ENCODE measurements at regions not wholly inside any gene's neighbourhood (a gene's known extent, or its start where the extent isn't known, plus 50 kb on each side); places are given as distances from the start of the nearest gene placed in this dataset.
"Not testable (repeated sequence)": the region's sequence is repeated elsewhere in the genome, so short reads cannot be mapped to it uniquely, and the experiment has no call there.

DNA sequence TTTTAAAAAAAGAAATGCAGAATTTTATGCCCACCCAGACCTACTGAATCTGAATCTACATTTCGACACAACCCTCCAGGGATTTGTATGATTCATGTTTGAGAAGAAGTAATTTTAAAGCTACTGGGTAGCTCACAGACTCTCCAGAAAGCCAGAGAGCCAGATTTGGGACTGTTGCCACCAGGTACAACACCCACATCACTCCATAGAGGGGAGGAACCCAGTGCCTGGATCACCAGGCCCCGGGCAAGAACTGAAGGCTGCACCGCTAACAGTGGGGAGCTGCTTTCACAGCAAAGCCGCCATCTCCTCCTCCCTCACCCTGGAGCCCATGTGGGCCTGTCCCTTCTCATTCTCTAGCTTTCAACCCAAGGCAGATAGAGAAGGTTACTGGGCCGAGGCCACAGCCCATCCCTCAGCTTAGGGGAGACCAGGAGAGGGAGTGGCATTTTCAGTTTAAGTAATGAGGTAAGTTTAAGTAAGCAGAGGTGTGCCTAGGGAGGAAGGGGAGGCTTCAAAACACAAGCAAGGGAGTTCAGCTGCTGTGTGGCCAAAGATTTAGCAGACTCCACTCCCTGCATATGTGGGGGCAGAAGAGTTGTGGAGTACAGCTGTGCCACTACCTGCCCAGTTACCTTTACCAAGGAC is 109.8 kb downstream of the IL12A start:
- no peak for DNase-seq

DNA sequence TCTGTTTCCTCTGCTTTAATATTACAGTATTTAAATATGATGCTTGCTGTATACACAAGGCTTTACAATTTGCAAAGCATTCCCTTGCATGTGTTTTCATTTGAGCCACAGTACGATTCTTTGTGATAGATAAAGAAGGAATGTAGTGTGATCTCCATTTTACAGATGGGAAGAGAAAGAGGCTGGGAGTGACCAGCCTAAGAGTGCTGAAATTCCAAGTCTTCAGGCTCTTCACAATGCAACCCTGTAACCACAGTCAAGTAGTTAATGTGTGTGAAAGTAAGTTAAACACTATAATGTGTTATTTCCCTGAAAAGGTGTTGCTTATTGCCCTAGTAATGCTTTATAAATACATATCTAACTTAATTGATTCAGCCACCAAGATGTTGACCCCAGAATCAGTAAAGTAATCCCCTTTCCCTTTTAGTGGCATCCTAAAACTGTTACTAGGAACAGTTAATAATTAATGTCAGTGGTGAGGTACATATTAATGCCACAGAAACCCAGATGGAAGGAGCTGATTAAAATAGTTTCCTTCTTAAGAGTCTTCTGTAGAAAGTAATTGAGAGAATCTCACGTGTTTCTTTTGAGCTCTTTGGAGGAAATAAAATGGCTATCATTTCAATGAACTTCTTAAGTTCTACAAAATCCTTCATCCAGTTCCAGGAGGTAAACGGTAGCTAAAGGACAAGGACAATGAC is 110.4 kb downstream of the IL12A start:
- no peak for DNase-seq

DNA sequence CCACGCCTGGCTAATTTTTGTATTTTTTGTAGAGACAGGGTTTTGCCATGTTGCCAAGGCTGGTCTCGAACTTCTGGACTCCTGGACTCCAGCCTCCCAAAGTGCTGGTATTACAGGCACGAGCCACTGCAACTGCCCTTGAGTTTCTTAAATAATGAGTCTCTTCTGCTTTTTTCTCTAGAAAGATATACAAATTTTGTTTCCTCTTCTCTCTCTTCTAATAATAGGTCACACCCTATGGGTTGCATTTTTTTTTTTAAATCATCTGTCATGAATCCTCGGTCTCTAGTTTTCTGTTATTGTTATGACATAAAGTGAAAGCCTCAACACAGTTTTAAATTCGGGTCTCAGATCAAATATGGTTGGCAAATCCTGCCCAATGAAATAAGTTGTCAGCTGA is 111.2 kb downstream of the IL12A start:
- DNase-seq = no peak

DNA sequence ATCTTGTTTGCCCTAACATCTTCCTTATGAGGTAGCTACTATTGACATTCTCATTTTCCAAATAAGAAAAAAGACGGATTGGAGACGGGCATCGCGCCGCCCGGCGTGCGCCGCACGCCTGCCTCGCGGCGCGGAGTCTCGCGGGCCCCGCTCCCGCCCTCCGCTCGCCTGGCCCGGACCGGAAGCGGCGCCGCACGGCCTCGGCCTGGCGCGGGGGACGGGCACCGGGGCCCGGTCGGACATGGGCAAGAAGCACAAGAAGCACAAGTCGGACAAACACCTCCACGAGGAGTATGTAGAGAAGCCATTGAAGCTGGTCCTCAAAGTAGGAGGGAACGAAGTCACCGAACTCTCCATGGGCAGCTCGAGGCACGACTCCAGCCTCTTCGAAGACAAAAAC is 112.0 kb downstream of the IL12A start:
- DNase-seq = no peak

DNA sequence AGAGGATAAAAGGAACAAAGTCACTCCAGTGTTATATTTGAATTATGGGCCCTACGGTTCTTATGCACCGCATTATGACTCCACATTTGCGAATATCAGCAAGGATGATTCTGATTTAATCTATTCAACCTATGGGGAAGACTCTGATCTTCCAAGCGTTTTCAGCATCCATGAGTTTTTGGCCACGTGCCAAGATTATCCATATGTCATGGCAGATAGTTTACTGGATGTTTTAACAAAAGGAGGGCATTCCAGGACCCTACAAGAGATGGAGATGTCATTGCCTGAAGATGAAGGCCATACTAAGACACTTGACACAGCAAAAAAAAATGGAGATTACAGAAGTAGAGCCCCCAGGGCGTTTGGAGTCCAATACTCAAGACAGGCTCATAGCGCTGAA is 113.4 kb downstream of the IL12A start:
- DNase-seq = not testable (repeated sequence)

DNA sequence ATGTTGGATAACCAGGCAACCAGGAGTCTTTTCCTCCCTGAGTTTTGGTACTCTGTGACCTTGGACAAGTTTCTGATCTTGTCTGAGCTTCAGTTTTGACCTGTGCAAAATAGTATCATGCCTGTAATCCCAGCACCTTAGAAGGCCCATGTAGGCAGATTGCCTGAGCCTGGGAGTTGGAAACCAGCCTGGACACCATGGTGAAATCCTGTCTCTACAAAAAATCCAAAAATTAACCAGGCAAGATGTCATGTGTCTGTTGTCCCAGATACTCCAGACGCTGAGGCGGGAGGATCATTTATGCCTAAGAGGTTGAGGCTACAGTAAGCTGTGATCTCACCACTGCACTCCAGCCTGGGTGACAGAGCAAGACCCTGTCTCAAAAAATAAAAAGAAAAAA is 114.8 kb downstream of the IL12A start:
- DNase-seq = no peak

DNA sequence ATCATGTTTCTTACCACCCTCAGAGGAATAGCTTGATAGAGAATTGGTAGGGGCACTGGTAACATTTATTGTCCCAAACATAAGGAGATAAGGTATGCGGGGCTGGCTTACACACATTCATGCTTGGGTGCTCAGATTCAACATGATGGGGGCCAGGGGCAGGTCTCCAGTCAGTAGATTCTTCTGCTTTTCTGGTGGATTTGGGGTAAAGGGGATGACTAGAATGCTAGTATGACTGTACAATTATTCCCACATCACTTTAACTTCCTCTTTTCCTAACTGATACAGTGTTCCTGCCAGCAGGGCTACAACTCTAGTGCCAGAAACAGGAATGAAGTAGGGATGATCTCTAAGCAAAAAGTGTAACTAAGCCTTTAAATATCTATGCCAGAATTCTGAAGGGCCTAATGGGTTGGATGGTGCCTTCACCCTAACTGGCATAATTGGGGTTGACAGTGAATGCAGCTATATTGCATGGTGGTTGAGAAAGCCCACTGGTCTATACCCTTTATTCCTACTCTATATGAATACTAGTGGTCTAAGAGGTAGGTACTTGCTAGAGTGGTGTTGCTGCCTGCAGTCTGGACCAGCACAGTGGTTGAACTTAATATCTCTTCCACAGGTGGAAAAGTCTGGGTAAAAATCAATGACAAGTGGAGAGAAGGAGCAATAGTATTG is 117.4 kb downstream of the IL12A start:
- no peak for DNase-seq

DNA sequence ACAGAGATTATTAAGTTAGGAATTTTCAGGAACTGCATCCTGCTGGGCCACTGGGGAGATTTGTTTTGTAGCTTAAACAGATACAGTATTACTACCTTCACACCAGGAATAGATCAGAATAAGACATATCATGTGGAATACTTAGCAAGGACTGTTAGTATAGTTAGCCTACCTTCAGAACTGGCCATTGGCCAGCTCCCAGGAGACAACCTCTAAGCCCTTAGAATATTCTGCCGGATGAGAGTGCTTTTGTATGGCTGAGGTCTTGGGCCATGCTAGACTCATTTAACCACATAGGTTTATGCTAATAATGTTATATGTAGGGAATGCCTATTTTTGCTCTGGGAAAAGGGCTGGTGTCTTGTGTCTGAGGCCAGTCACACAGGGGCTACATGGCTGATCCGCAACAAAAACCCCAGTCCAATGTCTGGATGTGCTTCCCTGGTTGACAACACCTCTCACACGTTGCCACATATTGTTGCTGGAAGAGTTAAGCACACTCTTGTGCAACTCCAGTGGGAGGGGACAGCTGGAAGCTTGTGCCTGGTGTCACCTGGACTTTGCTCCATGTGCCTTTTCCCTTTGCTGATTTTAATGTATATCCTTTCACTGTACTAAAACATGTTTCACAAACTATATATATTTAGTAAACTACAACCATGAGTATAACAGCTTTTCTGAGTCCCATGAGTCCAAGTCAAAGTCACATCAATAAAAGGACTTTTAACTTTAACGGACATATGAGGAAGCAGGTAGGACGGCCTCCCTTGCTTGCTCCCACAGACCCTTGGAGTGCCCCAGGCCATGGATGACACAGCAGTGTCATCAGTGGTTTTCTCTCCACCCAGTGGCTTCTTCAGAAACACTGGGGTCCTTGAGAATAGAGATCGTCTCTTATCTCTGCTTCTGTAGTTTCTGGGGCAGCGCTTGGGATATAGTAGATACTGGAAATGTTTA is 118.0 kb upstream of the C3orf80 start:
- no peak for DNase-seq

DNA sequence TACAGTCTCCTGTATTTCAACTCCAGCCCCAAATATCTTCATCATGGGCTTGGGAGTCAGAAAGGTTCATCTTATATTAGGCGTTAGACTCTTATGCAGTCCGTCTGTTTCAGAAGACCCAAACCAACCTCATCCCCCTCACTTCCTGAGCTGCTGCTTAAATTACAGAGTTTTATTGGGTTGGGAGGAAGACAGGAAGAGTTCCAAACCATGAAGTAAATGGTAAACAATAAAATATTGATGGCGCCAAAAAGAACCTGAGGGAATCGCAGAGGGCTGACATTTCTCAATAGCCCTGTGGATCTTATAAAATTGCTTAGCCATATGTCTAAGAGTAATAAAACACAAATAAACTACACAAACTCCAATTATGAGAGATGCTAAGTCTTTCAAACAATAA is 116.9 kb upstream of the C3orf80 start:
- no peak for DNase-seq

DNA sequence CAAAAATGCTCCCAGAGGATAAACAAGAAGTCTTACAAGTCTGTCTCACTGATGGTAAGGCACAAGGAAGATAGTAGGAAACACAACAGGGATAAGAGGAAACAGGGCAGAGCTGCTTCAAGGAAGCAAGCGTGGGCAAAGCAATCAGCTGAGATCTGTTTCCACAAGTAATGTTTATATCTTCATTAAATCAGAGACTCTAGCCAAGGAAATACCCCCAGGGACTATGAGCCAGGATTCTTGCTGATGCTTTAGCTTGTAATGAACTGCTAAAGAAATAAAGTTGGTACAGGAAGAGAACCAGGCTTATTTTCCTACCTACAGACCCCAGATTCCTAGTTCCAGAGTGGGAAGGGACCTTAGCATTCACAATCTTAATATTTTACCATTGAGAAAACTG is 112.7 kb upstream of the C3orf80 start:
- DNase-seq = no peak

DNA sequence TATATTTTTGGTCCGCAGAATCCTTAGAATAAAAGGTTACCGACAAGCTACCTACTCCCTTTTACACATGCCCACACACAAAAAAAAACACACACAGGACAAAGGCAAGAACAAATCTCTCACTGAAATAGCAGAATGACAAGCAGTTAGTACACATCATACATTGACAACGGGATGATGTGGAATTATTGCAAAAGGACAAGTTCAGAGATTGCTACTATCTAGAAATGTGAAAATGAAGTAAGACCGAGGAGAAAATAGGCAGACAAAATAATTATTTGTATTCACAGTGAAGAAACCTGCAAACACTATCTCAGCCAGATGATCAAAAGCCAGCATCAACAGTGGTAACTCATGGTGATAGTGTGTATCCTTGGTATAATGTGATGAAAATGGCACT is 112.2 kb upstream of the C3orf80 start:
- DNase-seq = no peak

DNA sequence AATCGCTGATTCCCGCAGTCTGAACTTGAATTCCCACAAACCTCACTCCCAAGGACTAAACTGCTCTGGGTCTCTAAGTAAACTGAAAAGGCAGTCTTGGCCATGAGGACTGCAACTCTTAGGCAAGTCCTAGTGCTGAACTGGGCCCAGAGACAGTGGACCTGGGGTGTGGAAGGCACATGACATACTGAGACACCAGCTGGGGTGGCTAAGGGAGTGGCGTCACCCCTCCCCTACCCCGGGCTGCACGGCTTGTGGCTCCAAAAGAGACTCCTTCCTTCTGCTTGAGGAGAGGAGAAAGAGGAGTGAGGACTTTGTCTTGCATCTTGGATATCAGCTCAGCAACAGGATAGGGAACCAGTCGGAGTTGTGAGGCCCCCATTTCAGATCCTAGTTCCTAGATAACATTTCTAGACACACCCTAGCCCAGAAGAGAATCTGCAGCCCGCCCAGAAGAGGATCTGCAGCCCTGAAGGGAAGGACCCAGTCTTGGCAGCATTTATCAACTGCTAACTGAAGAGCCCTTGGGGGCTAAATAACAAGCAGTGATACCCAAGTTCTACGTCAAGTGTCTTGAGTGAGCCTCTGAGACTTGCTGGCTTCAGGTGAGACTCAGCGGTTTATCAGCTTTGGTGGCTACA is 110.7 kb upstream of the C3orf80 start:
- DNase-seq = no peak

DNA sequence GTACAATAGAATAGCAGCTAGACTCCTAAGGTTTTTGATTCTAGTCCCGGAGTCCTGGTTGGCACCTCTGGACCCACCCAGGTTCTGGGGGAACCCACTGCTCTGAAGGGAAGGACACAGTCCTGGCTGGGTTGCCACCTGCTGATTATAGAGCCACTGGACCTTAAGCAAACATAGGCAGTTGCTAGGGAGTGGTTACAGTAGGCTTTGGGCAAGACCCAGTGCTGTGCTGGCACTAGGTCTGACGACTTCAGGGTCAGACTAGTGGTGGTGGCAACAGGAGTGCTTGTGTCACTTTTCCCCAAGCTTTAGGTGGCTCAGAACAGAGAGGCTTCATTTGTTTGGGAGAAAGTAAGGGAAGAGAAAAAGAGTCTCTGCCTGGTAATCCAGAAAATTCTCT is 109.8 kb upstream of the C3orf80 start:
- DNase-seq = no peak

DNA sequence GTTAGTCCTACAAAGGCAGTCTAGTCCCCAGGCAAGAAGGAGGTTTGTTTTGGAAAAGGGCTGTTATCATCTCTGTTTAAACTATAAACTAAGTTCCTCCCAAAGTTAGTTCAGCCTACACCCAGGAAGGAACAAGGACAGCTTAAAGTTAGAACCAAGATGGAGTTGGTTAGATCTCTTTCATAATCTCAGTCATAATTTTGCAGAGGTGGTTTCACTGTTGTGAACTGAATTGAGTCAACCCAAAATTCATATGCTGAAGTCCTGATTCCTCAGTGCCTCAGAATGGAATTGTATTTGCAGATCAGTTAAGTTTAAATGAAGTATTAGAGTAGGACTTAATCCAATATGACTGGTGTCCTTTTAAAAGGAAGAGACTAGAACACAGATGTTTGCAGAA is 101.0 kb upstream of the C3orf80 start:
- DNase-seq = no peak

DNA sequence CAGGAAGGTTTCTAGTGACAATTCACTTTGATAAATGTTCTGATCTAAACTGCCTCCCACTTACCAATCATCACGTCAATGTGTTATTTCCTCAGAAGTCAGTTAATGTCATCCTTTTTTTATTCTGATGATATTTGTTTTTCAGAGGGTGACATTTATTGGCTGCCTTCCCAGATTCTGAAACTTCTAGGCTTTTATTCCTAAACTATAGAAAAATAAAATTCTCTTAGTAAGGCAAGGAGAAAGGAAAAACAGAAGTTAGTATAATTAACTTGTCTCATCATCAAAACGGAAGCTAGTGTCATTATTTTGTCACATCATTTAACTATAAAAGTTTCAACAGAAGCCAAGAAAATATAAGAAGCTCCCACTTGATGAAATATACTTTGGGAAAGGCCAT is 100.0 kb upstream of the C3orf80 start:
- DNase-seq = no peak

DNA sequence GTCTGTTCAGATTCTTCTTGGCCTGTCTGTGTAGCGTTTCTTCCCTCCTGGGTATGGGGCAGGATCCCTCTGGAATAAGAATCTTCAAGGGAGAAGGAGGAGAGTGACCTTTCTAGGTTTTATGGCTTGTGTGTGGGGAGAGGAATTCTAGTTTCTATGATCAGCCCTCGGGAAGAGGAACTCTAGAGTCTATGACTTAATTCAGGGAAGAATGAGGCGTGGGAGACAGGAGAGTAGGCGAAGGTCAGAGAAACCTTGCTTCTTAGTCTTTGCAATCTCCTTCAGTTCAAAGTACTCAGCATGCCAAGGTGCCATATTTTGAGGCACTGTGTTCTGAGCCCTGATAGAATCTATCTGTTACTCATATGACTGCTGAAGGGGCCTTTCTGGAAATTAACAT is 99.2 kb upstream of the C3orf80 start:
- no peak for DNase-seq

DNA sequence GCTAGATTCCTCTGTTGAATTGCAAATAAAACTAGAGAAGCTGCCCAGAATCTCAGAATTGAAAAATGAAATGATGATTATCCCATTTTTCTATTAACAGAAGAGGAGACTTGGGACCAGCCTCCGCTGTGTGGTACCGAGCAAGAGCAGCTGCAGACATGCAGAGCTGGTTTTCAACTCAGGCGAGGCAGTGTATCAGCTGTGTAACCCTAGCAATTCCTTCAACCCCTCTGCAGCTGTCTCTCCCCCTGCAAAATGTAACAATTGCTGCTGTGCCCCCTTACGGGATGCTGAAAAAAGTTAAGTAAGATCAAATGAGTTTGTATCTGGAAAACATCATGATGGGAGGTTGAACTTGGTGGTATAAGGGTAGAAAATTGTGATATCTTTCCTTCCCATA is 98.5 kb upstream of the C3orf80 start:
- no peak for DNase-seq

DNA sequence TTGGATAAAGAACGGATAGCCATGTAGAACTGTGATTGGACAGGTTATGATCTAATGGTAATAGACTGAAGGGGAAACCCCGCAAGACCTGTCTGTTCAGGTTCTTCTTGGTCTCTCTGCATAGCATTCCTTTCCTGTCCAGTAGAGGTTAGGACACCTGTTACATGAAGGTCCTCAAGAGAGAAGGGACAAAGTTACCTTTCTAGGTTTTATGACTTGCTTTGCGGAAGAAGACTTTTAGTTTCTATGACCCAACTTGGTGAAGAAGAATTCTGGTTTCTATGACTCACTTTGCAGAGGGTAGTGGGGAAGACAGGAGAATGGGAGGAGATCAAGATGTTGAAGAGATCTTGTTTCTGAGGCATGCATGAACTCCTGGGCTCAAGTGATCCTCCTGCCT is 97.9 kb upstream of the C3orf80 start:
- DNase-seq = no peak

DNA sequence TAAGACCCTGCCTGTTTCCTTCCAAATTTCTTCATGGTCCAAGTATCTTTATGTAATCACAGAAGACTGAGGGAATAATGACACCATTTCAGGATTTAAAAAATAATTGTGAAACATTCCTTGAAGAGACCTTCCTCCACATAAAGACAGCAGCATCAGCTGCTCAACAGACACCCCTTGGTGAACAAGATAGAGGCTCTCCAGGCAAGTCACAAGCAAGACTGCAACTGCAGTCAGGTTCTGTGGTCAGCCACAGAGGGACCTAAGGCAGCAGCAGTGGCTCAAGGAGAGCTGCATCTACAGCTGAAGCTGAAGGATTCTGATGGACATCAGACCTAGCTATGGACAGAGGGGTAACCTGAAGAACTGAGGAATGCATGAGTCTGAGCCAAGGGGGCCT is 97.2 kb upstream of the C3orf80 start:
- DNase-seq = no peak

DNA sequence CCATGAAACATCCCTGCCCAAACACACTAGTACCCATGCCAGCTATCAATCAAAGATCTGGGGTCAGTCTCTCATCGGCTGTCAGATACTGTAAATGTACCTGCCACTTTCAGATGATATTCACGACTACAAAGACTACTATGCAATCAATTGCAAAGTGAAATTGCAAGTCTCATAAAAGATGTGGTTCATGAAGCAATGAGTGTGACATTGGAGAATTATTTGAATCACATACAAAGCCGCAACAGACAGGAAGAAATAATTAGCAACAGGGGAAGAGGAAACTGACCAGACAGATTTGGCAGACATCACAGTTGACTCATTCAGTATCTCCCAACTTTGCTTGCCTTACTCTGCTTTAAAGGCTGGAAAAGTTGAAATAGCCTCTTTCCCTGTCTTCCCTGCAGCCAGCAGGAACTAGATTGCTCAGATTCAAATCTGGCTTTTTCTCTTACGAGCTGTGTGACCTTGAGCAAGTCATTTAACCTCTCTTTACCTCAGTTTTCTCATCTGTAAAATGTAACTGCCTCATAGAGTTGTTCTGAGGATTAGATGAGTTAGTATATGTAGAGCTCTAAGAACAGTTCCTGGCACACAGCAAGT is 95.7 kb upstream of the C3orf80 start:
- DNase-seq = no peak

DNA sequence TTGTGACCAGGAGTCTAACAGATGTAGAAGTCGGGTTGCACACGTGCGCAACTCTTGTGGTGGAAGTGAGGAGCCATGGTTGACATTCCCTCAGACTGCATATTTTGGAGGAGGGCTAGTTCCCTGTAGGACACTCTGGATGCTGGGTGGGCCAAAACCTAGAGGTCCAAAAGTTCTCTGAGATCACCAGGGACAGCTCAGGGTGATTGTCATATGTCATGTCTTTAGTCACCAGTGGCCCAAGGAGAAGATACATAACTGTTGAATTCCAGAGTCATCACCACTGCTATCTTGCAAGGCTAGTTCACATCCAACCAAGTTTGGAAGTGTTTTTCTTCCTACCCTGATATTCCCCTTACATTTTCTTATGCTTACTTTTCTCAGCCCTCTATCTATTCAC is 95.2 kb upstream of the C3orf80 start:
- no peak for DNase-seq

DNA sequence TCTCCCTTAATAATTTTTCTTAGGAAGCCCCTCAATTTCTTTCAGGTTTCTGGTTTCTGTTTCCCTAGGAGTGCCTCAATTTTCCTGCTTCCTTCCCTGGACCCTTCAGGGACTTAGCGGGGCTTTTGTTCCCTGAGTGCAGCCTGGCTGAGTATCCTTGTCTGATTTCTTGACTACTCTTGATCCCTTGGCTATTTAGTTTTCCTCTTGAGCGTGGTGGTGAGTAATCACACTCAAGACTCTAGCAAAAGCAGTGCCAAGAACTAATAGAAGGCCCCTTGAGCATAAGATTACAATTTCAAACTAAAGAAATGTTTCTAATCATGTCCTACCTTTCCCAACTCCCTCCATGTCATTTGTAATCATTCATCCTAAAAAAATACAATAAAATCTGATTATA is 94.3 kb upstream of the C3orf80 start:
- DNase-seq = no peak

All from right kidney (tissue), 1 donor.